HFFc6 (cell line): ENCODE measurements at regions not wholly inside any gene's neighbourhood (a gene's known extent, or its start where the extent isn't known, plus 50 kb on each side); places are given as distances from the start of the nearest gene placed in this dataset.

Source experiments
- DNase-seq: peaks from one replicate; pipeline ENCODE4 v3.0.0-alpha.2; 2018
- H3K27ac Mint-ChIP-seq: 2 replicates; pipeline ENCODE4 v1.8.0; 2020; ENCODE audit warnings: mild to moderate bottlenecking, mixed read lengths
- H3K27me3 Mint-ChIP-seq: 2 replicates; pipeline ENCODE4 v1.8.0; 2021; ENCODE audit warnings: mild to moderate bottlenecking, moderate library complexity, mixed read lengths; ENCODE audit not compliant: insufficient read depth
- H3K36me3 Mint-ChIP-seq: 2 replicates; pipeline ENCODE4 v1.8.0; 2021; ENCODE audit warnings: low read depth, mixed read lengths
- H3K4me1 Mint-ChIP-seq: 2 replicates; pipeline ENCODE4 v1.8.0; 2020; ENCODE audit warnings: low read depth, mixed read lengths
- H3K4me3 Mint-ChIP-seq: 2 replicates; pipeline ENCODE4 v1.8.0; 2020; ENCODE audit warnings: mild to moderate bottlenecking, moderate library complexity, mixed read lengths
- H3K9me3 Mint-ChIP-seq: 2 replicates; pipeline ENCODE4 v1.8.0; 2020; ENCODE audit warnings: mild to moderate bottlenecking, mixed read lengths
- TF ChIP-seq, protein P1 (sequence below): fragments of 200-600 bp; sonication (generic); IDR thresholded peaks from 2 replicates; pipeline ENCODE4 v1.5.0; 2021; ENCODE audit warnings: antibody characterized with exemption, mild to moderate bottlenecking

DNA sequence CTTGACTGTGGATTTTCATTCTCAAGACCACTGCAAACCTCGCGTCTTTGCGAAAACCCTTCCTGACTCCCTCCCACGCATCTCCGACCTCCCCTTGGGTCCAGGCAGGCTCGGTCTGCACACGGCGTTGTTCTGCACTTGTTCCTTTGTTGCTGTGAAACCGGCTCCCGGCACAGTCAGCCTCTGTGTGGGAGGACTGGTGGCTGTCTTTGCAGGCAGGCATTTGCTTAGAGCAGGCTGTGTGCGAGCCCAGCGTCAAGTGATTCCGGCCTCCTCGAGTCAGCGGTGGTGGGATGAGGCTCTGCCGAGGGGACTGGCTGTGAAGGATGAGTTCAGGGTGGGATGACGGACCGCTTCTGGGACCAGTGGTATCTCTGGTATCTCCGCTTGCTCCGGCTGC, 102.6 kb upstream of the ROPN1 start:
- Mint-ChIP-seq H3K4me1 (no peaks in the 10 kb centered on the region; the same call in 1 of the 2 replicates), H3K4me3 (no peak overlapping the region), H3K36me3 (no peaks in the 10 kb centered on the region), H3K9me3 (no peaks in the 10 kb centered on the region), H3K27ac (no peak overlapping the region), H3K27me3 (peaks cover 41% of the 10 kb centered on the region)
- TF ChIP-seq, protein P1, sequence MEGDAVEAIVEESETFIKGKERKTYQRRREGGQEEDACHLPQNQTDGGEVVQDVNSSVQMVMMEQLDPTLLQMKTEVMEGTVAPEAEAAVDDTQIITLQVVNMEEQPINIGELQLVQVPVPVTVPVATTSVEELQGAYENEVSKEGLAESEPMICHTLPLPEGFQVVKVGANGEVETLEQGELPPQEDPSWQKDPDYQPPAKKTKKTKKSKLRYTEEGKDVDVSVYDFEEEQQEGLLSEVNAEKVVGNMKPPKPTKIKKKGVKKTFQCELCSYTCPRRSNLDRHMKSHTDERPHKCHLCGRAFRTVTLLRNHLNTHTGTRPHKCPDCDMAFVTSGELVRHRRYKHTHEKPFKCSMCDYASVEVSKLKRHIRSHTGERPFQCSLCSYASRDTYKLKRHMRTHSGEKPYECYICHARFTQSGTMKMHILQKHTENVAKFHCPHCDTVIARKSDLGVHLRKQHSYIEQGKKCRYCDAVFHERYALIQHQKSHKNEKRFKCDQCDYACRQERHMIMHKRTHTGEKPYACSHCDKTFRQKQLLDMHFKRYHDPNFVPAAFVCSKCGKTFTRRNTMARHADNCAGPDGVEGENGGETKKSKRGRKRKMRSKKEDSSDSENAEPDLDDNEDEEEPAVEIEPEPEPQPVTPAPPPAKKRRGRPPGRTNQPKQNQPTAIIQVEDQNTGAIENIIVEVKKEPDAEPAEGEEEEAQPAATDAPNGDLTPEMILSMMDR: no peak
- DNase-seq: no peak

DNA sequence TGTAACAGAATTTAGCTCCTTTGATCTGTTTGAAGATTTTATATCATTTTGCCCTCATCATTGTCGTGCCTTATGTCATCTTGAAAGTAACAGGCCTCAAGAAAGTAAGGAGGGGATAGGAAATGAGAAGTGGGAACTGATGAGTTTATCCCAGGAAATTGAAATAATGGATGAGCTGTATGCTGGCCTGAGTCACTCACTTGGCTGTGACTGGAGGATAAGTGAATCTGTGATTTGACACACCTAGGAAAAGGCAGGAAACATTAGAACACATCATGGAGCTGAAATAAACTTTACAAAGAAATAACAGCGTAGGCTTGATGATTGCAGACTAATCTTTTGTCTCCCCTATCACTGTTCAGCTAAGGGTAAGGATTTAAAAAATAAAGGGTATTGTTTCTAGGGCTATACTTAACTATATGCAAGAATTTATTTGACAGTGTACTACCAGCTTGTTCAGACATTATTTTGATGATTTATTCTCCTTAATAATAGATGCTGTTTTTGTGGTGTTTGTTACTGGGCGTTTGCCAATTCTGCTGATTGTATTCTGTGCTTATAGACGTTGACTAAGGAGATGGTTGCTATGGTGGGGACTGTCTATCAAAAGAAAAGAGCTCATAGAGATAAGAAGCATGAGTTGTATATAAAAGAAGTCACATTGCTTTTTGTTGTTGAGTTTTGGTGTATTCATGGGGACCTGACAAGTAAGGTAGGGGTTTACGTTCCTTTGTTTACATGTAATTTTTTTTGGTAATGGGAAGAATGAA, 105.6 kb upstream of the ROPN1 start:
- Mint-ChIP-seq H3K9me3 (no peaks in the 10 kb centered on the region), H3K27ac (no peak overlapping the region), H3K27me3 (peaks cover 21% of the 10 kb centered on the region), H3K4me1 (no peaks in the 10 kb centered on the region; the same call in 1 of the 2 replicates), H3K4me3 (no peak overlapping the region), H3K36me3 (no peaks in the 10 kb centered on the region)
- DNase-seq: no peak
- TF ChIP-seq, protein P1: no peak

DNA sequence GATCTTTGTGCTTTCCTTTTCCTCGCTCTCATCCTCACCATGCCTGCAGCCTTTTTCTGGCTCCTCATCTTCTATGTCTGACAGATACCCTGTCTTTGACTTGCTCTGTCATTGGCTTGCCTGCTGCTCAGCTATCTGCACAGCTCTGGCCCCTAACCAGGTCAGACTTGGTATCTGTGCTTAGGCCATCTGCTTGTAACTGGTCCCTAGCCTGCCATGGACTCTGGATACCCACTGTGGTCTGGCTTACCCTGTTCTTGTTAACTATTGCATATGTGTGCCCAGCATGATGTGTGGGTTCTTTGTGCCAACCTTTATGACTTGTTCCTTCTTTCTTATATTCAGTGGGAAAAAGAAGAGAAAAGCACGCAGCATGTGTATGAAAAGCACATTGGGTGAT, 109.7 kb upstream of the ROPN1 start:
- H3K27me3 Mint-ChIP-seq: peaks cover 7% of the 10 kb centered on the region
- TF ChIP-seq, protein P1: no peak
- no peaks in the 10 kb centered on the region; the same call in 1 of the 2 replicates for H3K4me1 Mint-ChIP-seq
- no peak overlapping the region for H3K27ac Mint-ChIP-seq
- no peak overlapping the region for H3K4me3 Mint-ChIP-seq
- no peaks in the 10 kb centered on the region for H3K36me3 Mint-ChIP-seq
- H3K9me3 Mint-ChIP-seq: no peaks in the 10 kb centered on the region
- DNase-seq: no peak

DNA sequence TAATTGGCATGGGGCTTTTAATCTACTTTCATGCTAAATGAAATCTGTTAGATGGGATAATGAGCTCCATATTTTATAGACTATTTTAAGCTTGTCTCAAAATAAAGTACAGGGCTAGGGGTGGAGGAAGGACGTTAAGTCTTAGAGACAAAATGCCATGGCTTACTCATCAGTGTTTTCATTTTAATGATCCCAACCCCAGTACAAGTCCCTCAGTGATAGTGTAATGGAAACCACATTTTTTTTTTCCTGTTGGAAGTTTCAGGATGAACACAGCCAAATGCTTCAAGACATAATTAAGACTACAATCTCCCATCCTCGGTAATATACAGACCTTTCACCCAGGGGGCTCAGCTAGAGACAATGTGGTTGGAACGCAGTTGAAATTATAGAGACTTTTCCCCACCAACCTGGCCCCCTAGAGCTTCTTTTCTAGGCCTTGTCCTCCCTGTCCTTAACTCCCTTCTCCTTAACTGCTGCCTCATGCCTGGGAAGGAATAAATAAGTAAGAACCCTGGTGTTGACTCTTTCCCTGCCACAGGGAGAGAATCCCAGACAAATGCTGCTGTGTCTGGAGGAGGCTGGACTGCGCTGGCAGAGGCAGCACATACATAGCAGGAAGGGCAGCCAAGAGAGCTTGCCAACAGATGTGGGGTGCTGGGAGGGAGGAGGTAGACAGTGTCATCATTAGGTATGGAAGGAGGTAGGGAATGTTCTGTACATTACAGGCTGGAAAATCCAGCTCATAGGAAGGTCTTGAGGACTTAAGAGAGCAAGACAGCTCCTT, 115.4 kb upstream of the ROPN1 start:
- Mint-ChIP-seq H3K4me3 (no peak overlapping the region; the same call in 1 of the 2 replicates), H3K36me3 (no peaks in the 10 kb centered on the region), H3K9me3 (no peaks in the 10 kb centered on the region), H3K27ac (0 out of 2 replicates have a peak overlapping the region, but pooled peaks have one; percentile 2), H3K27me3 (no peaks in the 10 kb centered on the region), H3K4me1 (no peaks in the 10 kb centered on the region)
- peak; percentile 27 for DNase-seq
- TF ChIP-seq, protein P1: no peak

DNA sequence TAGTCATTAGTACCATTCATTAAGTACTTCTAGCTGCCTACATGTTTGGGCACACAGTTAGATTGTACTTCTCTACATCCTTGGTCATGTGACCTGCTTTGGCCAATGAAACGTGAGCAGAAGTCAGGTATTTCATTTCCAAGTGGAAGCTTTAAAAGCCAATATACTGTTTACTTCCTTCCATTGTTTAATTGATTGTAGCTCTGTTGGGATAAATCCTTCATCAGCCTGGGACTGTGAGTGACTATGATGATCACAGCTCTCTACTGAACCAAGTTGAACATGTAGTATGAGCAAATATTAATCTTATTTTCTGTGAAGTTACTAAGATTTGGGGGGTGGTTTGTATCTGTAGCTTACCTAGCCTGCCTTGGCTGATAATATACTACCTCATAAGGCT, 116.5 kb upstream of the ROPN1 start:
- Mint-ChIP-seq H3K9me3 (no peaks in the 10 kb centered on the region), H3K36me3 (no peaks in the 10 kb centered on the region), H3K27ac (no peak overlapping the region), H3K27me3 (no peaks in the 10 kb centered on the region), H3K4me3 (no peak overlapping the region), H3K4me1 (no peaks in the 10 kb centered on the region)
- no peak for DNase-seq
- TF ChIP-seq, protein P1: no peak
